GM10266 (cell line): ENCODE measurements at regions not wholly inside any gene's neighbourhood (a gene's known extent, or its start where the extent isn't known, plus 50 kb on each side); places are given as distances from the start of the nearest gene placed in this dataset.

ENCODE experiments used
- DNase-seq: peaks from one replicate; pipeline ENCODE4 v3.0.0; 2012; ENCODE audit errors: extremely low spot score
- CTCF ChIP-seq: IDR thresholded peaks from 2 replicates; pipeline ENCODE4 v1.5.1; 2012; ENCODE audit warnings: mild to moderate bottlenecking, low read depth; ENCODE audit not compliant: control insufficient read depth, insufficient read depth; ENCODE audit errors: missing control alignments

DNA sequence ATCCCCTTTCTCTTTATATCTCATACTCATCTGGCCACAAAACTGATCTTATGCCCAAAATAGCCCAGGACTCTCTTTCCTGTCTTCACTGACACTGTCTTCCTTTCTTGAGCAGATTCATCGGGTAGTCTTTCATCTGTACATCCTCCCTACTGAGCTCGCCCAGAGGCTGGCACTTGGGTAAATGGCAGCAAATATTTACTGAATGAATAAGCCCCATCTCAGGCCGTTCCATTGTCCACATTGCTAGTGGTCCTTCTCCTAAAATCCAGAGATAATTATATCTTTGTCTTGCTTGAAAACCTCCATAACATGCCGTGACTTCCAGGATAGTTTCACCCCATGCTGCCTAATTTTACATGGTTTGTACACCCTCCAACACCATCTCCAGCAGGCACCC is 158.1 kb upstream of the SDK2 start:
- TF ChIP-seq CTCF: no peak
- no peak for DNase-seq

GRCh38 chr17:73802871-73803270 is 158.6 kb upstream of the SDK2 start:
- DNase-seq: no peak
- TF ChIP-seq CTCF: no peak

DNA sequence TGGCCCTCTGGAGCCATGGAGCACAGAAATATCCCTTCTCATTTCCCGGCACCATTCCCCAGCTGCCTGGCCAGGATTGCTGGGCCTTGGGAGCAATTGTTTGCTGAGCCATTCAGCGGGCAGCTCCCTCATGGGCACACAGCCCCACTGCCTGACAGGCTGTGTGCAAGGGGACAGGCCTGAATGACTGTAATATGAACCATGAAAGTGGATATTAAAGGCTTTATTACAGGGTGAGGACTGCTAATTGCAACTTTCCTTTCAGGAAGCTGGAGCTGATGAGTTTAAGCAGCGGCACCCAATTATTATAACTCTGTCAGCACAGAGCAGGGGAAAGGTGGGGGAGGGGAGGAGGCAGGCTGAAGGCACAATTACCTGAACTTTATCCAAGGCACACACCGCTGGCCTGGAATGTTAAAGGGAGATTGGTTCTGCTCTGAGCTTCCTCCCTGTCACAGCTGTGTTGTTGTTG is 159.8 kb upstream of the SDK2 start:
- no peak for TF ChIP-seq CTCF

DNA sequence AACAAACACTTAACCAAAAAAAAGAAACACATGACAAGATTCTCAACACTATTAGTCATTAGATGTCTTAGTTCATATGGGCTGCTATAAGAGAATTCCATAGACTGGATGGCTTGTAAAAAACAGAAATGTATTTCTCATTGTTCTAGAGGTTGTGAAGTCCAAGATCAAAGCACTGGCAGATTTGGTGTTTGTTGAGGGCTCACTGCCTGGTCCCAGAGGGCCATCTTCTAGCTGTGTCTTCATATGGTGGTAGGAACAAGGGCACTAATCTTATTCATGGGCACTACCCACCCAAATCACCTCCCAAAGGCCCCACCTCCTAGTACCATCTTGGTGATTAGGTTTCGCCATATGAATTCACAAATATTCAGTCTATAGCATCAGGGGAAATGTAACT is 162.5 kb upstream of the SDK2 start:
- no peak for DNase-seq
- TF ChIP-seq CTCF: no peak

More for the DNA sequence above, 159.8 kb upstream of the SDK2 start:
- DNase-seq: no peak

DNA sequence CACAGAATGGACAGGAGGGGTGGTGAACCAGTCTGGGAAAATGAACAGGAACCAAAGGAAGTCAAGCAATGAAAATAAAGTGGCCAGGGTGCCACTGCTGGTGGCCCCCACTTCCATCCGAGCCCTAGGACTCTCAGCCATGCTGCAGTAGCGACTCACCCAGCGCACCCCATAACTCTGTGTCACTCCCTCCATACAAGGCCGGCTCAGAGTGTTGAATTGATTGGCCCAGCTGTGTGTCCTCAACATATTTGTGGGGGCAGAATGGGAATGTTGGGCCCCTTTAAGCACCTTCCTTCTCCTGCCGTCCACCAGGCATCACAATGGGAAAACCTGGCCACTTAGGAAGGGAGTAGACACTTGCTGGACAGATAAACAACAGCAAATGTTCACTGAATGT is 169.0 kb upstream of the SDK2 start:
- TF ChIP-seq CTCF: no peak
- DNase-seq: no peak

DNA sequence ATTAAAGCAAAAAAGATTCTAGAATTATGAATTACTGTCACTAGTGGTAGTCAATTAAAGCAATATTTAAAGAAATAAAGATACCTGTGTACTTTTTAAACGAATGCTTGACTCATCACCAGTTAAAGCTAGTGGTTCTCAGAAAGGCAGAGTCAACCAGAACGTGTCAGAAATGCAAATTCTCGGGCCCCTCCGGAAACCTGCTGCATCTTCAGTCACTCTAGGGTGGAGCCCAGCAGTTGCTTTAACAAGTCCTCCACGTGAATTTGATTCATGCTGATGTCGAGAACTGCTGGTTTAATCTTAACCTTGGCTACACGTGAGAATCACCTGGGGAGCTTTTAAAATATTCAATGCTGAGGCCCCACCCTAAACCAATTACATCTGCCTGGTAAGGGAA is 169.8 kb upstream of the SDK2 start:
- TF ChIP-seq CTCF: no peak
- no peak for DNase-seq

DNA sequence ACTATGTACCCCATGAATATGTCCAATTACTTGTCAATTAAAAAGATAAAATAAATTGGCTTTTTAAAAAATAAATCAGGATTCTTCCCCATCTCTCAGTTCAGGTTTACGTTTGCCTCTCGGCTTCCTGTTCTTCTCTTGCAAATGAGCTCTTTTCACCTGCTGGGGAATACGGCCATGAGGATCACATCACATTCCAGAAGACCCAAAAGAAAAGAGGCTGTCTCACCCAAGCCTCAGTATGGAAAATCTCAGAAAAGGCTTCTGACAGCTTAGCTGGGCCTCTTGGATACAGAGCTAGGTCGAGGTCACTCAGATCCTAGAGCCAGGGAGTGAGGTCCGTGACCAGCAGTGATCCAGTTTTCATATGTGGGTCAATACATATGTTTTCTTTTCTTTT is 171.2 kb upstream of the SDK2 start:
- TF ChIP-seq CTCF: no peak
- no peak for DNase-seq
